Kidney tubule cell (primary cell): ENCODE measurements at regions not wholly inside any gene's neighbourhood (a gene's known extent, or its start where the extent isn't known, plus 50 kb on each side); places are given as distances from the start of the nearest gene placed in this dataset.
"Not testable (repeated sequence)": the region's sequence is repeated elsewhere in the genome, so short reads cannot be mapped to it uniquely, and the experiment has no call there.

ENCODE experiments used
- DNase-seq: peaks from one replicate; pipeline ENCODE4 v3.0.0-alpha.2; 2018; ENCODE audit warnings: low spot score

- DNase-seq = not testable (repeated sequence)
Observed at GRCh38 chr1:221257548-221257947, 378.3 kb downstream of the HLX start.

GRCh38 chr1:221262677-221263076 is 383.4 kb downstream of the HLX start:
- DNase-seq = not testable (repeated sequence)

DNA sequence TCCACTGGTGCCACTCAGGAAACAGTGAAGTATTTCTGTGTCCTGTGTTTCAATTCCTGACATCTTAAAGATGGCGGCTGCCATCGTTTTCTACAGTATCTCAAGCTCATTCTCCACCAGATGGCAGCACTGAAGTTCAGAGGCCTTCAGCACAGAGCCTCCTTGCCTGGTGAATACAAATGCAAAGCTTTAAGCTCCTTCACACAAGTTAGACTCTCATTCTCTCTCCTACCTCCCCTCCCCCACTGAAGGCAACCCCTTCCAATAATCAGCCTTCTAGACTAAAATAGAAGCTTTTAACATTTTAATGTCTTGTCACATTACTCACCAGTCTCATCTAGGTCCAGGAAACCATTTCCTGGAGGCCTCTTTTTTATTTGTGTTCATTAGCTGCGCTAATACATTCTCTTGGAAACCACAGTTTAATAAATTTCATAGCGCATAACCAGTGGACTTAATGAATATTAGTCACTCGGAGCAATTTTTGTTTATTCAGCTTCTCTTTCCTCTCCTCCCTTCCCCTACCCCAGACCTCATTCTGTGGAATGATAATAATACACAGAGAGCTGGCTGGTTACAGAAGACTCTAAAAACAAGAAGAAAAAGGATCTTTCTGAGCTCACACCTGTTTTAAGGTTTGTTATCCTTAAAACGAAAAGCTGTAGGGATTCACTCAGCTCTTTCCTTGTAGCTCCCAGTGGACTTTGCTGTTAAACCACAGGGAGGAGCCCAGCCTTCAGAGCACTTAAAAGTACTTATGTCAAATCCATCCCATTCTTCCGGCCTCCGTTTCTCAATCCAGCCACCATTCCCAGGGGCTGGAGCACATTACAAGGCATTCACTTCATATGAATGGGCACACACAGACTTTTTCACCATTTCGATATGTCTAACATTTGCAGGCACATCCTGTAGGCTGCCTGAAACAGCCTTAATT is 384.9 kb downstream of the HLX start:
- DNase-seq = peak; percentile 68

DNA sequence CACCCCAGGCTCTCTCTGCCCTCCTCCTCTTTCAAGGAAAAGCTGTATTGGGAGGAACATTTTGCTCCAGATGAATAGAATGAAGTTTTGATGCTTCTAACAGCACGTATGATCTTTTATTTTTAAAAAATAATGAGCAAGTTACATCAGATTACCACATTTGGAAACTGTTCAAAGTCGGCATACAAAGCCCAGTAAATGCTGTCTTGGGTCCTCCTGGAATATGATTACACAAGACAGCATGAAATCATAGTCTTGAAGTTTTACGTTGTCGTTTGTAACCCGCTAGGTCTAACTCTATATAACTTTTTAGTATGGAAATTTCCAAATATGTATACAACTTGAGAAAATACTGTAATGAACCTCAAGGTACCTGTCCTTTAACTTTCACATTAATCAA is 385.6 kb downstream of the HLX start:
- no peak for DNase-seq

- peak; percentile 41 for DNase-seq
Observed at GRCh38 chr1:221268295-221268694, 389.1 kb downstream of the HLX start.

DNA sequence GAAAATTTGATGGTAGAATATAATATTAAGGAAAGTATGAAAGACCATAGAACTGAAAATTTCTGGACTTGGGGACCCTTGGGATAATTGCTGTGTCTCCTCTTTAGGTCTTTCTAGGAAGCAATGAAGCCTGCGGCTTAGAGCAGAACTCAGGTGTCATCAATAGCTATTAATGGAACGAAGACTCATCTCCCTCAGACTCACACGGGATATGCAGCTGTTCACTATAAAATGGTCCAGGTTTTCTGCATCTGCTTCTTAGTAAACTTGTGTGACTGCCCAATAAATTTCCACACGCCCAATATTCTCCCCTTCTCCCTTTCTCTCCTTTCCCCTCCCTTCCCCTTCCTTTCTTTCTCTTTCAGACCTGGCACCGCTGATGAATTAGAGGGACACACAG is 392.5 kb downstream of the HLX start:
- no peak for DNase-seq

DNA sequence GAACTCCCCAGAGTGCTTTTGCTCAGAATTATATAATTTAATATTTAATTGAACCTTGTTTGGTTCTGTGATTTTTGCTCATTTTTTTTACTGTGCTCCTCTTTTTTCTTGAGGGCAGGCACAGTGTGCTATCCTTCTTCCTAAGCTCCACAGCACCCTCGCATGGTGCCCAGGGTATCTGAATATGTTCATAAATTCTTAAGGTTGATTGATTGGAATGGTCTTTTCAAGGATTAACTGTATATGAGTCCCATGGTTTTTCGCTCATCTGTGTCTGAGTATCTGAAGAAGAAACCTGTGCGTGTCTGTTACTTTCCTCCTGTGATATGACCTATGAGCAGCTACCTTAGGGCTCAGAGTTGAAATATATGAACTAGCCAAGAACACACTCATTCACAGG is 393.7 kb downstream of the HLX start:
- DNase-seq = no peak

DNA sequence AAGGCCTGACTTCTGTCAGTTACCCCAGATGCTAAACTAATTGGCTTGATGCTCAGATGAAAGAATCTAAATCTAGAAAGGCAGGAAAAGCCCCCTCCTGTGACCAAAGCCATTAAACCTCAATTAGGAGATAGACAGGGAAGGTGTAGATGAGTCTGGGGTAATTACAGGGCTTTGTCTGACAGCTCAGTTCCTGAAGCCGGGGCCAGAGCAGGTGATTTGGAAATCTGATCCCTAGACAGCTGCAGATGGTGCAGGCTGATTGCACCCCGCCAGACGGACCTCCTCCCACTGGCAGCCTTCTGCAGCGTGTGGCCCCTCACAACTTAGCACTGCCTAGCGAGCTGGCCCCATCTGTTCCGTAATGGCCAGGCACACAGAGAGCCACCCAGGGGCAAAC is 395.1 kb downstream of the HLX start:
- no peak for DNase-seq

DNA sequence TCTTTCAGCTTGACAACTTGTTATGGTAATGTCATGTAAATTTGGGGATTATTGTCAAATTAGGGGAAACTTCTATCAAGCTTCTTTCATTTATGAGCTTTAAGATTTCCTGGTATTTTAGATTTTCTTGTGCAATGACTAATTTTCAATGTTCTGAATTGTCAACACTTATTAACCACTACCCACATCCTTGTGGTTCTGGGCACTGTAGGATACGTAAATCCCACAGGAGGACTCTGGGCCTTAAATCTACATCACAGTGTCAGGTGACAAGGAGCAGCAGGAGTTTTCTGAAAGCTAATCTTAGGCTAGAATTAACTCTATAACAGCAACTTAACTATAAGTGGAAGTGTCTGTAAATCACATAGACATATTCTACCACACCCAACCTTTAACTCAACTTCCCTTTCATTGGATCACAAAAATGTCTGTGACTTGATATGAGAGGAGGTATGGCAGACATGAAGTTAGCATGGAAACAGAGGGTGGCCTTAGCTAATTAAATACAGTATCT is 397.7 kb downstream of the HLX start:
- DNase-seq = peak; percentile 47

- no peak for DNase-seq
Observed at GRCh38 chr1:221279146-221279545, 399.9 kb downstream of the HLX start.

DNA sequence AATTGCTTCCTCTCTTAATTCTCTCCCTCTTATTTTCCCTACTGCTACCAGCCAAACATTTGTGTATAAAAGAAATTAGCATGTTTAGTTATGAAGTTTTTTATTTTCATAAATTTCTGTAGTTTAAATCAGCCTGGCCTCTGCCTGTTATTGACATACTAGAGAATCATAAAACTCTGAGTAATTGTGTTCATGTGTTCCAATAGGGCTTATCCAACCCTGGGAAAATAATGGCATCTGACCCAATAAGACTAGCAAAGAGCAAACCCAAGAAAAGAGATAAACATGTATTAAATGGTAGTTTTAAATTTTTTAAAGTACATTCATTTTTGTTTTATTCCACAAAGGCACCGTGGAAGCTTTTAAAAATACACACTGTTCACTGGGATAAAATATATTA is 404.3 kb downstream of the HLX start:
- no peak for DNase-seq

GRCh38 chr1:221284028-221284427 is 404.8 kb downstream of the HLX start:
- DNase-seq = peak; percentile 54

DNA sequence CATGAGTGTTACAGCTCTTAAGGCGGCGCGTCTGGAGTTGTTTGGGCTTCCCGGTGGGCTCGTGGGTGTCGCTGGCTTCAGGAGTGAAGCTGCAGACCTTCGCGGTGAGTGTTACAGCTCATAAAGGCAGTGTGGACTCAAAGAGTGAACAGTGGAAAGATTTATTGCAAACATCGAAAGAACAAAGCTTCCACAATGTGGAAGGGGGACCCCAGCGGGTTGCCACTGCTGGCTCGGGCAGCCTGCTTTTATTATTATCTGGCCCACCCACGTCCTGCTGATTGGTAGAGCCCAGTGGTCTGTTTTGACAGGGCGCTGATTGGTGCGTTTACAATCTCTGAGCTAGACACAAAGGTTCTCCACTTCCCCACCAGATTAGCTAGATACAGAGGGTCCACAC is 405.7 kb downstream of the HLX start:
- DNase-seq = not testable (repeated sequence)

DNA sequence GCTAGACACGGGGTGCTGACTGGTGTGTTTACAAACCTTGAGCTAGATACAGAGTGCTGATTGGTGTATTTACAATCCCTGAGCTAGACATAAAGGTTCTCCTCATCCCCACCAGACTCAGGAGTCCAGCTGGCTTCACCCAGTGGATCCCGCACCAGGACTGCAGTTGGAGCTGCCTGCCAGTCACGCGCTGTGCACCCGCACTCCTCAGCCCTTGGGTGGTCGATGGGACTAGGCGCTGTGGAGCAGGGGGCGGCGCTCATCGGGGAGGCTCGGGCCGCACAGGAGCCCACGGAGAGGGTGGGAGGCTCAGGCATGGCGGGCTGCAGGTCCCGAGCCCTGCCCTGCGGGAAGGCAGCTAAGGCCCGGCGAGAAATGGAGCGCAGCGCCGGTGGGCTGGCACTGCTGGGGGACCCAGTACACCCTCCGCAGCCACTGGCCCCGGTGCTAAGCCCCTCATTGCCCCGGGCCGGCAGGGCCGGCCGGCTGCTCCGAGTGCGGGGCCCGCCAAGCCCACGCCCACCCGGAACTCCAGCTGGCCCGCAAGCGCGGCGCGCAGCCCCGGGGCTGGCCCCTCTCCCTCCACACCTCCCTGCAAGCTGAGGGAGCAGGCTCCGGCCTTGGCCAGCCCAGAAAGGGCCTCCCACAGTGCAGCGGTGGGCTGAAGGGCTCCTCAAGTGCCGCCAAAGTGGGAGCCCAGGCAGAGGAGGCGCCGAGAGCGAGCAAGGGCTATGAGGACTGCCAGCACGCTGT is 406.4 kb downstream of the HLX start:
- DNase-seq = not testable (repeated sequence)

DNA sequence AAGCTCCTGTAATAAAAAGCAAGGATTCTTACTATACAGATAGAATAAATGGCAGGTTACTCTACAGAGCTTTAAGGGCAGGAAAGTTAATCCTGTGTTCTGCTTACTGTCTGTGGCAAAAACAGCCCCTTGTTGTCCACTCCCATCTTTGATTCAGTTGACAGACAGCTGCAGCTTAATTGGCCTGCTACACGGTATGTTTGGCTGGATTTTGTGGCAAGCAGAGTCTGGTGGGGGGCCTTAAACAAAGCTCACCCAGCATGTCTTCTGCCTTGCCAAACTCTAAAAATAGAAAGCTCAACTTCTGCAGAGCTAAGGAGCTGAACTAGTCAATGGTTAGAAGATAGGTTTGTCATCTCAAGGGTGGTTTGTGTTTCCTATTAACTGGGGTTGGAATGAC is 407.2 kb downstream of the HLX start:
- DNase-seq = no peak

DNA sequence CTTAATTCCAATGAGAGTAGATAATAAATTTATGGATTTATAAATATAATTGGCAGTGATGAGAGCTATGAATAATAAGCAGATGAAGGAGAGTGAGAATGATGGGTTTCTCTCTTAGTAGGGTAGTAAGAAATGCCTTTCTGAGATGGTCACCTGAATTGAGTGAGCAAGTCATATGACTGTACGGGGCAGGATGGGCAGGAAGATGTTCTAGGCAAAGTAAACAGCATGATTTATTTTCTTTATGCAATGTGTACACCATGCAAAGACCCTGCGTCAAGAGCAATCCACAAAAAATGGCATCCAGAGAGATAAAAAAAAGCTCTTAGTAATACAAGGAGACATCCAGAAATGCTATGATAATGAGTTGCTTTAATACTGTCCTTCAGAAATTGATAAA is 409.9 kb downstream of the HLX start:
- no peak for DNase-seq

- no peak for DNase-seq
Observed at GRCh38 chr1:221290669-221291068, 411.4 kb downstream of the HLX start.

GRCh38 chr1:221291113-221291512 is 411.9 kb downstream of the HLX start:
- no peak for DNase-seq

DNA sequence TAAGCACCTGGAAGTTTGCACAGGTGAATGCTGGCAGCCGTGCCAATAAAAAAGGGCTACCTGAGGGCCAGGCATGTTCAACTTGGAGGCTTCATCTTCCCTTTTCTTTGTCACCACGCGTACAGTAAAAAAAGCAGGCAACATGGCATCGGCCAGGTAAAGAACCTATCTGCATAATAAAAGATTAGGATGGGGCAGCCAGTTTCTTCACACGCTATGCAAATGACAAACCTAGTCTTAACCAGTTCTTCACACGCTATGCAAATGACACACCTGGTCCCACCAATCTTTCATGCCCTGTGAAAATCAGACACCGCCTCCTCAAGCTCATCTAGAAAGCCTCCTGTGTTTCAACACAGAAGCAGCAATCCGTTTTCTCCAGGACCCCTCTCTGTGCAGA is 413.4 kb downstream of the HLX start:
- DNase-seq = no peak

- DNase-seq = no peak
Observed at GRCh38 chr1:221294242-221294641, 415.0 kb downstream of the HLX start.

- no peak for DNase-seq
Observed at GRCh38 chr1:221302357-221302756, 423.1 kb downstream of the HLX start.

- DNase-seq = no peak
Observed at GRCh38 chr1:221302810-221303209, 423.6 kb downstream of the HLX start.

DNA sequence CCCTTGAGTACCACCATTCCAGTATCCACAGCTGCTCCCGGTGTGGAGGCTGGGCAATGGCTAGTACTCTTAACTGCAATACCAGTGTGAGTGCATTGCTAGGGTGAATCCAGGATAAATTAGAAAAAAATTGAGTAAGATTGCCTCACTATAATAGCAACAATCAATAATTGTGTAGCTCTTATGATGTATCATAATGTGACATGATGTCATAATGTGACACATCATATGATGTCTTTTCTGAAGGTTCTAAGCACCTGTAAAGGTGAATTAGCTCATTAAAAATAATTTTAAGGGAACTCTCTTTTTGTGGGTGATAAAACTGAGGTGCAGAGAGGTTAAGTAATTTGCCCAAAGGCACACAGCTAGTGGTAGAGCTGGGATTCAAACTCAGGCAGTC is 424.4 kb downstream of the HLX start:
- DNase-seq = no peak
